ENCODE measurements at regions not wholly inside any gene's neighbourhood (a gene's known extent, or its start where the extent isn't known, plus 50 kb on each side); places are given as distances from the start of the nearest gene placed in this dataset.

GRCh38 chr6:21386744-21387143 lies 206.8 kb upstream of the SOX4 start:
- CTCF ChIA-PET: no interaction called here
- intact Hi-C loops (cut with micrococcal nuclease; ENCODE audit: unreplicated experiment): loop anchor here (1.0 kb wide), 1 partner anchor 9 kb away; no protein-coding TSS in a partner anchor
- POLR2A ChIA-PET: interaction anchor here (0.7 kb wide), 1 partner anchor 70 kb away, joined by 3 read pairs; no protein-coding TSS in a partner anchor
- H3K36me3 Mint-ChIP-seq (ENCODE audit: insufficient read depth, unreplicated experiment): peaks cover 16% of the 10 kb centered on the region
- H3K4me1 Mint-ChIP-seq (ENCODE audit: low read depth, unreplicated experiment): peaks cover 47% of the 10 kb centered on the region
- Histone ChIP-seq H3K36me3 (ENCODE audit: control insufficient read depth, insufficient read depth, low read length) (no peaks in the 10 kb centered on the region), H3K27me3 (replicated peaks; ENCODE audit: control insufficient read depth, insufficient read depth, low read length) (no peaks in the 10 kb centered on the region), H3K4me1 (peaks cover 44% of the 10 kb centered on the region), H3K9me3 (no peaks in the 10 kb centered on the region), H3K4me3 (ENCODE audit: low read depth, low read length) (no peak overlapping the region)
- DNase-seq: peak; percentile 62 to 72
- H3K27ac Mint-ChIP-seq (ENCODE audit: unreplicated experiment): peak overlapping the region; percentile 77
- no peak for TF ChIP-seq CTCF (IDR thresholded peaks at IDR 0.05; ENCODE audit: insufficient read depth in 1 of 2, low read depth in 1 of 2, low read length in 1 of 2, severe bottlenecking in 1 of 2, unreplicated experiment in 1 of 2)
- BruUV-seq (replicated peaks): no TSS peak
- no peaks in the 10 kb centered on the region for H3K9me3 Mint-ChIP-seq (ENCODE audit: unreplicated experiment)
- H3K27me3 Mint-ChIP-seq (ENCODE audit: insufficient read depth, unreplicated experiment): no peaks in the 10 kb centered on the region
- H3K4me3 Mint-ChIP-seq (ENCODE audit: unreplicated experiment): peak overlapping the region; percentile 23

GRCh38 chr6:21390532-21391213 lies 202.9 kb upstream of the SOX4 start:
- peaks cover 16% of the 10 kb centered on the region for H3K36me3 Mint-ChIP-seq (ENCODE audit: insufficient read depth, unreplicated experiment)
- H3K36me3 ChIP-seq (ENCODE audit: control insufficient read depth, insufficient read depth, low read length): no peaks in the 10 kb centered on the region
- H3K4me1 ChIP-seq: peaks cover 52% of the 10 kb centered on the region
- no TSS peak for BruUV-seq (replicated peaks)
- H3K4me1 Mint-ChIP-seq (ENCODE audit: low read depth, unreplicated experiment): peaks cover 33% of the 10 kb centered on the region
- no peaks in the 10 kb centered on the region for H3K9me3 ChIP-seq
- intact Hi-C loops (cut with micrococcal nuclease; ENCODE audit: unreplicated experiment): no loop called here
- H3K9me3 Mint-ChIP-seq (ENCODE audit: unreplicated experiment): no peaks in the 10 kb centered on the region
- TF ChIP-seq CTCF (IDR thresholded peaks at IDR 0.05; ENCODE audit: insufficient read depth in 1 of 2, low read depth in 1 of 2, low read length in 1 of 2, severe bottlenecking in 1 of 2, unreplicated experiment in 1 of 2): no peak
- no peaks in the 10 kb centered on the region for H3K27me3 Mint-ChIP-seq (ENCODE audit: insufficient read depth, unreplicated experiment)
- POLR2A ChIA-PET: no interaction called here
- CTCF ChIA-PET: no interaction called here
- no peak for DNase-seq
- no peaks in the 10 kb centered on the region for H3K27me3 ChIP-seq (replicated peaks; ENCODE audit: control insufficient read depth, insufficient read depth, low read length)
- H3K27ac Mint-ChIP-seq (ENCODE audit: unreplicated experiment): peak overlapping the region; percentile 1
- no peak overlapping the region for H3K4me3 ChIP-seq (ENCODE audit: low read depth, low read length)
- no peak overlapping the region for H3K4me3 Mint-ChIP-seq (ENCODE audit: unreplicated experiment)

GRCh38 chr6:21392177-21392576 lies 201.4 kb upstream of the SOX4 start:
- peaks cover 30% of the 10 kb centered on the region for H3K4me1 Mint-ChIP-seq (ENCODE audit: low read depth, unreplicated experiment)
- Histone ChIP-seq H3K36me3 (ENCODE audit: control insufficient read depth, insufficient read depth, low read length) (no peaks in the 10 kb centered on the region), H3K9me3 (no peaks in the 10 kb centered on the region), H3K27me3 (replicated peaks; ENCODE audit: control insufficient read depth, insufficient read depth, low read length) (no peaks in the 10 kb centered on the region), H3K4me1 (peaks cover 56% of the 10 kb centered on the region), H3K4me3 (ENCODE audit: low read depth, low read length) (no peak overlapping the region)
- H3K27ac Mint-ChIP-seq (ENCODE audit: unreplicated experiment): peak overlapping the region; percentile 71
- no TSS peak for BruUV-seq (replicated peaks)
- H3K36me3 Mint-ChIP-seq (ENCODE audit: insufficient read depth, unreplicated experiment): peaks cover 8% of the 10 kb centered on the region
- no peaks in the 10 kb centered on the region for H3K27me3 Mint-ChIP-seq (ENCODE audit: insufficient read depth, unreplicated experiment)
- no peak for TF ChIP-seq CTCF (IDR thresholded peaks at IDR 0.05; ENCODE audit: insufficient read depth in 1 of 2, low read depth in 1 of 2, low read length in 1 of 2, severe bottlenecking in 1 of 2, unreplicated experiment in 1 of 2)
- CTCF ChIA-PET: no interaction called here
- no peak for DNase-seq
- H3K9me3 Mint-ChIP-seq (ENCODE audit: unreplicated experiment): no peaks in the 10 kb centered on the region
- intact Hi-C loops (cut with micrococcal nuclease; ENCODE audit: unreplicated experiment): no loop called here
- no peak overlapping the region for H3K4me3 Mint-ChIP-seq (ENCODE audit: unreplicated experiment)
- POLR2A ChIA-PET: no interaction called here
